Astrocyte (in vitro differentiated cells and primary cell): ENCODE measurements at regions not wholly inside any gene's neighbourhood (a gene's known extent, or its start where the extent isn't known, plus 50 kb on each side); places are given as distances from the start of the nearest gene placed in this dataset.

ENCODE experiments used
- CTCF ChIP-seq: IDR thresholded peaks from 2 replicates; pipeline ENCODE4 v1.5.1; 2011; ENCODE audit warnings: low read depth, mild to moderate bottlenecking, inconsistent platforms, low read length, moderate library complexity; ENCODE audit not compliant: insufficient read depth
- EZH2 ChIP-seq: IDR thresholded peaks from 2 replicates; pipeline ENCODE4 v1.6.1; 2012; ENCODE audit warnings: mild to moderate bottlenecking, low read length, inconsistent platforms; ENCODE audit not compliant: insufficient read depth

- no peak for TF ChIP-seq EZH2
- no peak for TF ChIP-seq CTCF
These were observed 447.4 kb upstream of the ROBO1 start for GRCh38 chr3:80215191-80215590.
